Lower lobe of right lung (tissue), 2 donors: ENCODE measurements at regions not wholly inside any gene's neighbourhood (a gene's known extent, or its start where the extent isn't known, plus 50 kb on each side); places are given as distances from the start of the nearest gene placed in this dataset.

ENCODE experiments used
- ATAC-seq, 2 donors: fragments of 200-7000 bp; cut with Tn5 transposase; one replicate each; pipeline ENCODE4 v1.9.1; 2020 to 2022; ENCODE audit warnings: mild to moderate bottlenecking in 2 of 2, moderate library complexity in 2 of 2
- DNase-seq: peaks from one replicate; pipeline ENCODE4 v3.0.0-alpha.2; 2020
- H3K27ac ChIP-seq: fragments of 200-600 bp; one replicate; pipeline ENCODE4 v1.8.0; 2022
- H3K27me3 ChIP-seq: fragments of 200-600 bp; one replicate; pipeline ENCODE4 v1.8.0; 2022; ENCODE audit warnings: low read depth
- H3K36me3 ChIP-seq: fragments of 200-600 bp; one replicate; pipeline ENCODE4 v1.8.0; 2022; ENCODE audit warnings: mild to moderate bottlenecking
- H3K4me1 ChIP-seq: fragments of 200-600 bp; one replicate; pipeline ENCODE4 v1.8.0; 2022
- H3K4me3 ChIP-seq: fragments of 200-600 bp; one replicate; pipeline ENCODE4 v1.8.0; 2022; ENCODE audit warnings: mild to moderate bottlenecking
- H3K9me3 ChIP-seq: fragments of 200-600 bp; one replicate; pipeline ENCODE4 v1.8.0; 2022
- intact Hi-C: fragments of 100-400 bp; cut with DNase I; formaldehyde crosslinking; loops from one replicate; pipeline ENCODE4 v1.11.0; 2022
- TF ChIP-seq, protein P1 (sequence below): fragments of 200-600 bp; IDR thresholded peaks from one replicate; pipeline ENCODE4 v1.8.0; 2022; ENCODE audit warnings: antibody characterized with exemption, mild to moderate bottlenecking
- donor health status: DM: no; HTN: yes; CAD: no; lungs with severe emphysema.

DNA sequence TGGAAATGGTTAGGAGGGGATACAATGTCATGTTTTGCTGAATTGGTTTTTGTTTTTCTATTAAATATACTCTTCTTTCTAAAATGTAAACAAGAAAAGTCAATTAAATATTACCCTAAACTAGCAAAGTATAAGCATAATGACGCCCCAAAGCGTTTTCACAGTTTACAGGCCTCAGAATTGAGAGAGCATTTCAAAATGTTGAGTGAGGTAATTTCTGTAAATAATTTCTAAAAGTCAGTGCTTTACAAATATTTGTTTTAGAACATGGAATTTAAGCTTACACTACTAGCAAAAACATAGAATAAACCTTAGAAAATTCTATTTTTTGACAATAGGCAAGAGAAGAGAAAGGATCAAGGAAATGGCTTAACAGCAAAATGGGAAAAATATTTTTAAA lies 958.4 kb upstream of the USP15 start:
- DNase-seq, result no peak
- no peaks in the 10 kb centered on the region for H3K36me3 ChIP-seq
- ATAC-seq, result no peak
- H3K4me1 ChIP-seq, result no peaks in the 10 kb centered on the region
- H3K27me3 ChIP-seq, result no peaks in the 10 kb centered on the region
- H3K9me3 ChIP-seq, result no peaks in the 10 kb centered on the region
- H3K4me3 ChIP-seq, result no peak overlapping the region
- intact Hi-C loops, result no loop called here
- no peak overlapping the region for H3K27ac ChIP-seq
- TF ChIP-seq, protein P1, sequence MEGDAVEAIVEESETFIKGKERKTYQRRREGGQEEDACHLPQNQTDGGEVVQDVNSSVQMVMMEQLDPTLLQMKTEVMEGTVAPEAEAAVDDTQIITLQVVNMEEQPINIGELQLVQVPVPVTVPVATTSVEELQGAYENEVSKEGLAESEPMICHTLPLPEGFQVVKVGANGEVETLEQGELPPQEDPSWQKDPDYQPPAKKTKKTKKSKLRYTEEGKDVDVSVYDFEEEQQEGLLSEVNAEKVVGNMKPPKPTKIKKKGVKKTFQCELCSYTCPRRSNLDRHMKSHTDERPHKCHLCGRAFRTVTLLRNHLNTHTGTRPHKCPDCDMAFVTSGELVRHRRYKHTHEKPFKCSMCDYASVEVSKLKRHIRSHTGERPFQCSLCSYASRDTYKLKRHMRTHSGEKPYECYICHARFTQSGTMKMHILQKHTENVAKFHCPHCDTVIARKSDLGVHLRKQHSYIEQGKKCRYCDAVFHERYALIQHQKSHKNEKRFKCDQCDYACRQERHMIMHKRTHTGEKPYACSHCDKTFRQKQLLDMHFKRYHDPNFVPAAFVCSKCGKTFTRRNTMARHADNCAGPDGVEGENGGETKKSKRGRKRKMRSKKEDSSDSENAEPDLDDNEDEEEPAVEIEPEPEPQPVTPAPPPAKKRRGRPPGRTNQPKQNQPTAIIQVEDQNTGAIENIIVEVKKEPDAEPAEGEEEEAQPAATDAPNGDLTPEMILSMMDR, result no peak

DNA sequence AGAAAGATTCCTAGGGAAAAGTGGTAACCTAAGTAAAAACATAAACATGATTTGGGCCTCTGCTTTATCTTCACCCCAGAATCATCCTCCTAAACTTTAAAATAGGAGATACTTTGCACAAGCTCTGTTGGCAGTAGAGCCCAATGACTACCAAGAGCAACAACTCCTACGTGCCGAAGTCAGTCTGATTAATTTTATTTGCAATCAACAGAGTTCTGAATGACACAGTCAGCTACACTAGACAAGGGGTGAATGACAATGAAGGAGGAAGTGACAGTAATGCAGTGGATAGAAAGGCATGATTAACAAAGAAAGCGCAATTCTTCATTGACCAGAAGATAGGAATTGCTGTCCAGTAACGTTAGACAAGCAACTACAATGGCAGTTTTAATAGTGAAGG lies 957.9 kb upstream of the USP15 start:
- TF ChIP-seq, protein P1, result no peak
- Histone ChIP-seq H3K9me3 (no peaks in the 10 kb centered on the region), H3K27ac (no peak overlapping the region), H3K36me3 (no peaks in the 10 kb centered on the region), H3K4me3 (no peak overlapping the region), H3K27me3 (no peaks in the 10 kb centered on the region), H3K4me1 (no peaks in the 10 kb centered on the region)
- DNase-seq (no peak), ATAC-seq (no peak)
- intact Hi-C loops, result no loop called here

DNA sequence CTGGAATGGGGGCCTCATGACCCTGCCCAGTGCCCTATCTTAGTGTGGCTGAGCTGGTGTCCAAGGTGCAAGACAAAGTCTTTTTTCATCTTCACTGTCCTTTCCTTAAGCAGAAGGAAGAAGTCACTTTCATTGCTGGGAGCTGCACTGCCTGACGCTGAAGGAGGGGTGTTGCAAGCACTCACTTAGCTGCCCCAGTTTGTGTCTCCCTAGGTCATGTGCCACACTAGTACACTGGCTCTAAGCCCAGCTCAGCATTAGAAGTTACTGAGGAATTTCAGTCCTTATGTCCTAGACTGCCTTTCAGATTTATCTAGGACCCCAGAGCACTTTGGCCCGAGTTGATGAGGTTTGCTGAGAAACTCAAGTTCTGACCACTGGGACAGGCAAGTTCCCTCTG lies 952.0 kb upstream of the USP15 start:
- Histone ChIP-seq H3K27ac (no peak overlapping the region), H3K27me3 (no peaks in the 10 kb centered on the region), H3K4me1 (no peaks in the 10 kb centered on the region), H3K9me3 (no peaks in the 10 kb centered on the region), H3K4me3 (no peak overlapping the region), H3K36me3 (no peaks in the 10 kb centered on the region)
- intact Hi-C loops, result no loop called here
- TF ChIP-seq, protein P1, result no peak
- no peak for DNase-seq
- ATAC-seq, result no peak

DNA sequence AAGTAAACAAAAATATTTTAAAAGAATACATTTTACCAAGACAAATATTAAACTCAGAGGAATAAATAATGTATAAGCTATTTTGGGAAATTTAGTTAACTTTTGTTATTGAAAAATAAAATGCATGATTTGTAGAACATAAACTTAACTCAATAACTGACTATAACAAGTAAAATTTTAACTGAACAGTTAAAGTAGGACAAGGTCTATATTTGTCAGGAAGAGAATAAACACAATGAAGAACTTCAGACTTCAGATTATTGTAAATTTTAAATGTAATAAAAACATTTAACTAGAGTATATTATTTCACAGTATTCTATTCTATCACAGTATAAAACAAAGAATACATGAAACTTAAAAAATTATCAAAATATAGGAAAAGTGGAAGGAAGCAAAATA lies 948.8 kb upstream of the USP15 start:
- intact Hi-C loops, result no loop called here
- Histone ChIP-seq H3K4me3 (no peak overlapping the region), H3K4me1 (no peaks in the 10 kb centered on the region), H3K27ac (no peak overlapping the region), H3K27me3 (no peaks in the 10 kb centered on the region), H3K36me3 (no peaks in the 10 kb centered on the region), H3K9me3 (no peaks in the 10 kb centered on the region)
- DNase-seq (no peak), ATAC-seq (no peak)
- TF ChIP-seq, protein P1, result no peak

DNA sequence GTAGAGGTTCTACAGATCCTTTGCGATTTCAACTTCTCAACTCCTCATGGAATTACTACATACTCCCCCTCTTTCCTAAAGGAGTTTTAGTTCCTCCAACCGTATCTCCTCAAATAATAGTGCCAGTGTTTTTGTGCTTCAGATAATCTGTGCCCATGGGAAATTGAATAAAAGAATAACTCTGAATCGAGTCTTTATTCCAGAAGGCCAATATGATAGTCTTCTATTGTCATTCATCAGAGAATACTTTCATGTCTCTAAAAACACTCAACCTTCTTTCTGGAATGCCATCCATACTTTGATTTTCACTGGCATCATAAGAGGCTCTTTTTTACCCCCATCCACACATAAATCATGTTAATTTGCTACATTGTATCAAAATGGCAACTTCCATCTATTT lies 911.3 kb upstream of the USP15 start:
- Histone ChIP-seq H3K36me3 (no peaks in the 10 kb centered on the region), H3K27me3 (no peaks in the 10 kb centered on the region), H3K4me1 (no peaks in the 10 kb centered on the region), H3K4me3 (no peak overlapping the region), H3K27ac (no peak overlapping the region), H3K9me3 (no peaks in the 10 kb centered on the region)
- intact Hi-C loops, result no loop called here
- DNase-seq (no peak), ATAC-seq (no peak)
- TF ChIP-seq, protein P1, result no peak

DNA sequence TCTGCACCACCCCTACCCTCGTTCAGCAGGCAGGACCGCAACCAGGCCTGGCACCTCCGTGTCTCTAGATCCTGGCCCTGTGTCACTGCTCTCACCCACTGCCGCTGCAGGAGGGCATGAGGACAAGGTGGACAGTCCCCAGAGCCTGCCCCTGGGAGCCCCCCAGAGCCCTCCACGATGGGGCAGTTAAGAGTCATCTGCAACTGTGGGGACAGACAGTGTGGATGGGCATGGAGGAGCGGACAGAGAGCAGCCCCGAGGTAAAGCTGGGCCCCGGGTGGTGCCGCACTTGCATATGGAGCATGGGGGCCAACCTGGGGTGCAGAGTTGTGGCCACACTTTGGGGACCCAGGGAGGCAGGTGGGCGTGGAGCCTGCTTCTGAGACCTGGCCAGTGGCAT lies 905.1 kb upstream of the USP15 start:
- no peaks in the 10 kb centered on the region for H3K36me3 ChIP-seq
- DNase-seq (no peak), ATAC-seq (peak; percentile 19 to 50)
- TF ChIP-seq, protein P1, result no peak
- no peaks in the 10 kb centered on the region for H3K27me3 ChIP-seq
- no peaks in the 10 kb centered on the region for H3K9me3 ChIP-seq
- intact Hi-C loops, result no loop called here
- H3K27ac ChIP-seq, result no peak overlapping the region
- no peaks in the 10 kb centered on the region for H3K4me1 ChIP-seq
- H3K4me3 ChIP-seq, result no peak overlapping the region
